Choroid plexus epithelial cell (primary cell): ENCODE measurements at regions not wholly inside any gene's neighbourhood (a gene's known extent, or its start where the extent isn't known, plus 50 kb on each side); places are given as distances from the start of the nearest gene placed in this dataset.

Experiments used
- DNase-seq: peaks from one replicate; pipeline ENCODE4 v3.0.0-alpha.2; 2010; ENCODE audit warnings: low read depth
- H3K4me3 ChIP-seq: 2 replicates; pipeline ENCODE4 v1.5.1; 2011; ENCODE audit warnings: low read depth, mild to moderate bottlenecking, control low read depth, low read length, moderate library complexity
- CTCF ChIP-seq: conservative IDR thresholded peaks from 2 replicates; pipeline ENCODE4 v1.5.1; 2011; ENCODE audit warnings: low read depth, mild to moderate bottlenecking, control low read depth, inconsistent platforms, low read length, moderate library complexity

- TF ChIP-seq CTCF = no peak
- DNase-seq = no peak
- H3K4me3 ChIP-seq = no peak overlapping the region
Observed at GRCh38 chr1:81477710-81478109, 323.0 kb upstream of the ADGRL2 start.

- H3K4me3 ChIP-seq = no peak overlapping the region
- no peak for TF ChIP-seq CTCF
- no peak for DNase-seq
Observed at GRCh38 chr1:81472387-81472786, 328.3 kb upstream of the ADGRL2 start.

- no peak for DNase-seq
- no peak for TF ChIP-seq CTCF
- no peak overlapping the region for H3K4me3 ChIP-seq
Observed at GRCh38 chr1:81471255-81471654, 329.5 kb upstream of the ADGRL2 start.

- no peak overlapping the region for H3K4me3 ChIP-seq
- no peak for TF ChIP-seq CTCF
- DNase-seq = no peak
Observed at GRCh38 chr1:81470275-81470674, 330.5 kb upstream of the ADGRL2 start.

GRCh38 chr1:81467383-81467782 is 333.4 kb upstream of the ADGRL2 start:
- TF ChIP-seq CTCF = no peak
- no peak for DNase-seq
- H3K4me3 ChIP-seq = no peak overlapping the region

- H3K4me3 ChIP-seq = no peak overlapping the region
Observed at GRCh38 chr1:81466961-81467360, 333.8 kb upstream of the ADGRL2 start.

More at GRCh38 chr1:81466961-81467360, 333.8 kb upstream of the ADGRL2 start:
- DNase-seq = no peak
- no peak for TF ChIP-seq CTCF
